Mesendoderm (in vitro differentiated cells): ENCODE measurements at regions not wholly inside any gene's neighbourhood (a gene's known extent, or its start where the extent isn't known, plus 50 kb on each side); places are given as distances from the start of the nearest gene placed in this dataset.

Experiments
- DNase-seq: peaks from one replicate; pipeline ENCODE4 v3.0.0; 2013
- H2AK5ac ChIP-seq: 2 replicates; pipeline ENCODE4 v1.6.1; 2013; ENCODE audit warnings: low read length, inconsistent platforms
- H2BK120ac ChIP-seq: 2 replicates; pipeline ENCODE4 v1.6.1; 2013; ENCODE audit warnings: low read depth, mild to moderate bottlenecking, low read length, moderate library complexity, mixed read lengths
- H2BK15ac ChIP-seq: replicated peaks from 2 replicates; pipeline ENCODE4 v1.6.1; 2013; ENCODE audit warnings: low read depth, mild to moderate bottlenecking, moderate library complexity
- H2BK5ac ChIP-seq: 2 replicates; pipeline ENCODE4 v1.6.1; 2013; ENCODE audit warnings: low read length, inconsistent platforms
- H3K18ac ChIP-seq: 2 replicates; pipeline ENCODE4 v1.6.1; 2013; ENCODE audit warnings: mild to moderate bottlenecking, low read length, mixed read lengths
- H3K23ac ChIP-seq: one replicate; pipeline ENCODE4 v1.6.1; 2013; ENCODE audit warnings: low read length
- H3K27ac ChIP-seq: 2 replicates; pipeline ENCODE4 v1.5.1; 2013; ENCODE audit warnings: low read depth, mild to moderate bottlenecking, inconsistent platforms, low read length, moderate library complexity
- H3K27me3 ChIP-seq: 2 replicates; pipeline ENCODE4 v1.6.1; 2013; ENCODE audit warnings: low read length, control low read depth, mild to moderate bottlenecking, inconsistent platforms; ENCODE audit not compliant: insufficient read depth, poor library complexity
- H3K36me3 ChIP-seq: 2 replicates; pipeline ENCODE4 v1.6.1; 2013; ENCODE audit warnings: low read length, inconsistent platforms; ENCODE audit not compliant: control insufficient read depth, insufficient read depth
- H3K4ac ChIP-seq: one replicate; pipeline ENCODE4 v1.6.1; 2013; ENCODE audit warnings: low read depth, mild to moderate bottlenecking, low read length, moderate library complexity
- H3K4me1 ChIP-seq: 2 replicates; pipeline ENCODE4 v1.6.1; 2013; ENCODE audit warnings: low read depth, low read length, inconsistent platforms; ENCODE audit not compliant: control insufficient read depth
- H3K4me2 ChIP-seq: 2 replicates; pipeline ENCODE4 v1.6.1; 2013; ENCODE audit warnings: low read length
- H3K4me3 ChIP-seq: 2 replicates; pipeline ENCODE4 v1.5.1; 2013; ENCODE audit warnings: mild to moderate bottlenecking, low read length
- H3K56ac ChIP-seq: one replicate; pipeline ENCODE4 v1.6.1; 2013; ENCODE audit warnings: low read length
- H3K79me1 ChIP-seq: 2 replicates; pipeline ENCODE4 v1.6.1; 2013; ENCODE audit warnings: low read length, inconsistent platforms
- H3K79me2 ChIP-seq: 2 replicates; pipeline ENCODE4 v1.6.1; 2013; ENCODE audit warnings: mild to moderate bottlenecking, low read length; ENCODE audit not compliant: control insufficient read depth, insufficient read depth
- H3K9ac ChIP-seq: 2 replicates; pipeline ENCODE4 v1.6.1; 2013; ENCODE audit warnings: low read length, inconsistent platforms
- H4K5ac ChIP-seq: one replicate; pipeline ENCODE4 v1.6.1; 2013; ENCODE audit warnings: low read length
- H4K8ac ChIP-seq: one replicate; pipeline ENCODE4 v1.6.1; 2013; ENCODE audit warnings: low read depth, mild to moderate bottlenecking, control low read depth, low read length, moderate library complexity
- WGBS: extraction: QIAGEN DNeasy Blood & Tissue Kit; methylation state at CpG from one replicate; pipeline ENCODE4 v1.1.7; 2013; ENCODE audit warnings: low lambda C conversion rate, missing lambda C conversion rate; ENCODE audit not compliant: insufficient coverage; ENCODE audit errors: extremely low coverage; 5-methylcytosine and 5-hydroxymethylcytosine counted together

DNA sequence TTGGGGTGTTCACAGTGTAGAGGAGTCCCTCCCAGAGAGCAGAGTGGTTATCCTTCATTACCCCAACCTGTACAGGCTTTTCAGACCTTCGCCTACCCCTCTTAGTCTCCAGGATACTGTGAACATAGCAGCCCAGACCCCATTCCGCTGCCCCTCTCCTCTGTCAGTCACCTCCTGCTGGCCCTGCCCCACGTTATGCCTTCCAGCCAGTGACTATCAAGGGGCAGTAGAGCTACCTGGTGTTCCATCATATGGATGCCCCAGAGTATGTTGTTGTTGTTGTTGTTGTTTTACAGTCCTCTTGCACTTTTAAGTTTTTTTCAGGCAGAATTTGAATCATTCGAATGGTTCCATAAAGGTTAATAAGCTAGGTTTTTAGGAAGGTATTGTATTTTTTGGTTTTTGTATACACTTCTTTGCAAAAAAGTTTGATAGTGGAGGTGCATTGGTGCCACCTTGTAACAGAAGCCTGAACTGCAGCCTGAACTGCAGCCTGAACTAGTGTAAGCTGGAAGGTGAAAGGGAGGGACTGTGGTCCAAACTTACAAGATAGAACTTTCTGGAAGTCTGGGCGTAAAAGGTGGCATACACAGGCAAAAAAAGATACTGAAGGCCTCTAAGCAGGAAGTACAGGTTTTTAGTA is 101.4 kb upstream of the RAB40AL start:
- Histone ChIP-seq H4K5ac (no peak overlapping the region), H3K4ac (no peak overlapping the region), H2BK120ac (no peak overlapping the region), H3K27me3 (no peaks in the 10 kb centered on the region), H3K18ac (no peak overlapping the region), H3K4me1 (no peaks in the 10 kb centered on the region), H4K8ac (no peak overlapping the region), H3K79me2 (no peaks in the 10 kb centered on the region), H3K27ac (no peak overlapping the region), H3K36me3 (no peaks in the 10 kb centered on the region), H3K4me3 (no peak overlapping the region), H3K56ac (no peak overlapping the region), H2BK5ac (no peak overlapping the region), H3K79me1 (no peaks in the 10 kb centered on the region), H2AK5ac (no peak overlapping the region), H3K4me2 (no peak overlapping the region), H3K23ac (no peak overlapping the region), H3K9ac (no peak overlapping the region), H2BK15ac (no peak overlapping the region)
- WGBS: no CpG with 5 or more reads among the region's 5 CpGs
- DNase-seq: peak; percentile 46

- Histone ChIP-seq H3K27ac (no peak overlapping the region), H3K18ac (no peak overlapping the region), H3K4me3 (no peak overlapping the region), H4K5ac (no peak overlapping the region), H3K79me2 (no peaks in the 10 kb centered on the region), H4K8ac (no peak overlapping the region), H3K56ac (no peak overlapping the region), H2BK15ac (no peak overlapping the region), H2BK5ac (no peak overlapping the region), H3K4me2 (no peak overlapping the region), H3K79me1 (no peaks in the 10 kb centered on the region), H3K23ac (no peak overlapping the region), H2BK120ac (no peak overlapping the region), H3K9ac (no peak overlapping the region), H3K27me3 (no peaks in the 10 kb centered on the region), H3K36me3 (no peaks in the 10 kb centered on the region), H3K4ac (no peak overlapping the region), H2AK5ac (no peak overlapping the region), H3K4me1 (no peaks in the 10 kb centered on the region)
- no CpG with 5 or more reads among the region's 1 CpG for WGBS
- no peak for DNase-seq
Measured at GRCh38 chrX:102837847-102838246, 99.2 kb upstream of the RAB40AL start.

DNA sequence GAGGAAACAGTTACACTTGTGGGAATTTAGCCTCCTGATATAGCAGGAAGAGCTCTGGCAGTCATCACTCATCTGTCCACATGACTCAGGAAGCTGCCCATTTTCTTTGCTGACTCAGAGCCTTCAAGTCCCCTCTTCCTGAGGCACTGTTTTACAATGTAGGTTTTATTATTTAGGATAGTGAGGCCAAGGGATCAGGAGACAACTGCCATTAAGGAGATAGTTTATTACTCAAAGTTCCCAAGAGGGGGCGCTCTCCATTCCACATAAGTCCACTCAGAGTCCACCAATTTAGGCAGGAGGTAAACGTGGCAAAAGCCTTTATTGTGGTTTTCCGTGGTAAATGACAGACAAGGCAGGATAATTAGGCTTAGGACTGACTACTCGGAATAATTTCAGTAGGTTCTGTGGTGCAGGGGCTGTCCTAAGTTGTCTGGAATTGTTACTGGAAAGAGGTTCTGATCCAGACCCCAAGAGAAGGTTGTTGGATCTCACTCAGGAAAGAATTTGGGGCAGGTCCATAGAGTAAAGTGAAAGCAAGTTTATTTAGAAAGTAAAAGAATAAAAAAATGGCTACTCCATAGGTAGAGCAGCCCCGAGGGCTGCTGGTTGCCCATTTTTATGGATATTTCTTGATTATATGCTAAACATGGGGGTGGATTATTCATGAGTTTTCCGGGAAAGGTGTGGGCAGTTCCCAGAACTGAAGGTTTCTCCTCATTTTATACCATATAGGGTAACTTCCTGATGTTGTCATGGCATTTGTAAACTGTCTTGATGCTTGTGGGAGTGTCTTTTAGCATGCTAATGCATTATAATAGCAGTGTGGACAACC is 96.0 kb upstream of the RAB40AL start:
- no peaks in the 10 kb centered on the region for H3K36me3 ChIP-seq
- no peak overlapping the region for H3K23ac ChIP-seq
- no peaks in the 10 kb centered on the region for H3K4me1 ChIP-seq
- H3K79me2 ChIP-seq: no peaks in the 10 kb centered on the region
- no peak overlapping the region for H2BK120ac ChIP-seq
- no peaks in the 10 kb centered on the region for H3K79me1 ChIP-seq
- H3K9ac ChIP-seq: no peak overlapping the region
- no peak overlapping the region for H4K5ac ChIP-seq
- H2BK15ac ChIP-seq: no peak overlapping the region
- DNase-seq: peak; percentile 48
- H4K8ac ChIP-seq: no peak overlapping the region
- no peak overlapping the region for H3K18ac ChIP-seq
- no peaks in the 10 kb centered on the region for H3K27me3 ChIP-seq
- H3K4me3 ChIP-seq: no peak overlapping the region
- H2AK5ac ChIP-seq: no peak overlapping the region
- WGBS: no CpG with 5 or more reads among the region's 6 CpGs
- H3K56ac ChIP-seq: no peak overlapping the region
- H3K27ac ChIP-seq: no peak overlapping the region
- H2BK5ac ChIP-seq: no peak overlapping the region
- H3K4me2 ChIP-seq: no peak overlapping the region
- H3K4ac ChIP-seq: no peak overlapping the region

DNA sequence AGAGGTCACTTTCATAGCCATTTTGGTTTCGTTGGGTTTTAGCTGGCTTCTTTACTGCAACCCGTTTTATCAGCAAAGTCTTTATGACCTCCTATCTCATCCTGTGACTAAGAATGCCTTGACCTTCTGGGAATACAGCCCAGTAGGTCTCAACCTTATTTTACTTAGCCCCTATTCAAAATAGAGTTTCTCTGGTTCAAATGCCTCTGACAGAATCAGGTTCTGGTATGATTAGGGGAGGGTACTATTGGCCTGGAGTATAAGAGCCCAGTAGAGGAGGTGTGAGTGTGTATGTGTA is 95.4 kb upstream of the RAB40AL start:
- H3K79me1 ChIP-seq: no peaks in the 10 kb centered on the region
- H3K23ac ChIP-seq: no peak overlapping the region
- H4K8ac ChIP-seq: no peak overlapping the region
- no peak overlapping the region for H3K56ac ChIP-seq
- H3K4me1 ChIP-seq: no peaks in the 10 kb centered on the region
- no peak overlapping the region for H4K5ac ChIP-seq
- H2BK15ac ChIP-seq: no peak overlapping the region
- no peaks in the 10 kb centered on the region for H3K27me3 ChIP-seq
- no peaks in the 10 kb centered on the region for H3K36me3 ChIP-seq
- H3K27ac ChIP-seq: no peak overlapping the region
- no peak overlapping the region for H3K4me3 ChIP-seq
- H3K9ac ChIP-seq: no peak overlapping the region
- no CpG with 5 or more reads among the region's 2 CpGs for WGBS
- no peak for DNase-seq
- H3K18ac ChIP-seq: no peak overlapping the region
- H2BK120ac ChIP-seq: no peak overlapping the region
- no peak overlapping the region for H2BK5ac ChIP-seq
- H2AK5ac ChIP-seq: no peak overlapping the region
- H3K4me2 ChIP-seq: no peak overlapping the region
- no peak overlapping the region for H3K4ac ChIP-seq
- H3K79me2 ChIP-seq: no peaks in the 10 kb centered on the region

- Histone ChIP-seq H3K23ac (no peak overlapping the region), H2BK120ac (no peak overlapping the region), H3K4me3 (no peak overlapping the region), H3K79me2 (no peaks in the 10 kb centered on the region), H3K27ac (no peak overlapping the region), H4K5ac (no peak overlapping the region), H3K4ac (no peak overlapping the region), H3K18ac (no peak overlapping the region), H3K4me2 (no peak overlapping the region), H2BK15ac (no peak overlapping the region), H4K8ac (no peak overlapping the region), H3K56ac (no peak overlapping the region), H3K4me1 (no peaks in the 10 kb centered on the region), H3K27me3 (no peaks in the 10 kb centered on the region), H3K36me3 (no peaks in the 10 kb centered on the region), H3K79me1 (no peaks in the 10 kb centered on the region), H2BK5ac (no peak overlapping the region), H2AK5ac (no peak overlapping the region), H3K9ac (no peak overlapping the region)
- no peak for DNase-seq
Measured at GRCh38 chrX:102845020-102845419, 92.1 kb upstream of the RAB40AL start.
